H1 (cell line): ENCODE measurements at regions not wholly inside any gene's neighbourhood (a gene's known extent, or its start where the extent isn't known, plus 50 kb on each side); places are given as distances from the start of the nearest gene placed in this dataset.

ENCODE experiments used
- CTCF ChIA-PET: fragments of 300-600 bp; sonication (Branson Sonifier 250); formaldehyde crosslinking; loops from one replicate; lab custom pipeline; 2021; ENCODE audit not compliant: partially characterized antibody; lab: Charles Lee
- POLR2A ChIA-PET: fragments of 300-600 bp; sonication (Branson Sonifier 250); formaldehyde crosslinking; loops from one replicate; lab custom pipeline; 2021; ENCODE audit warnings: inconsistent platforms; ENCODE audit not compliant: partially characterized antibody; lab: Charles Lee
- DNase-seq, 2 experiments: peaks; one replicate each; pipeline versions ENCODE4 v3.0.0 to v3.0.0-alpha.2; 2010 to 2022; ENCODE audit warnings: low spot score in 2 of 2, low read depth in 1 of 2, mixed read lengths in 1 of 2
- FAIRE-seq: peaks from 2 replicates; lab custom pipeline; 2011; peaks lifted over from hg19 to GRCh38; lab: Jason Lieb, UNC
- H2AFZ ChIP-seq: 2 replicates; pipeline ENCODE4 v1.8.1; 2012; ENCODE audit warnings: low read length, inconsistent platforms
- H2AK5ac ChIP-seq: 2 replicates; pipeline ENCODE4 v1.6.1; 2013; ENCODE audit warnings: low read depth, low read length
- H2BK120ac ChIP-seq: replicated peaks from 2 replicates; pipeline ENCODE3; 2013; ENCODE audit warnings: low read depth, low read length, inconsistent platforms
- H2BK12ac ChIP-seq: 2 replicates; pipeline ENCODE4 v1.6.1; 2013; ENCODE audit warnings: low read depth, low read length
- H2BK15ac ChIP-seq: 2 replicates; pipeline ENCODE4 v1.6.1; 2013; ENCODE audit warnings: low read length
- H2BK20ac ChIP-seq: 2 replicates; pipeline ENCODE4 v1.6.1; 2013; ENCODE audit warnings: low read length
- H2BK5ac ChIP-seq: 2 replicates; pipeline ENCODE4 v1.6.1; 2013; ENCODE audit warnings: low read depth, low read length
- H3K14ac ChIP-seq: 2 replicates; pipeline ENCODE4 v1.6.1; 2013; ENCODE audit warnings: inconsistent platforms; ENCODE audit not compliant: insufficient read length
- H3K18ac ChIP-seq: 2 replicates; pipeline ENCODE4 v1.6.1; 2013; ENCODE audit warnings: low read length; ENCODE audit errors: extremely low read depth
- H3K23ac ChIP-seq: 2 replicates; pipeline ENCODE4 v1.6.1; 2013; ENCODE audit warnings: inconsistent platforms; ENCODE audit not compliant: insufficient read length
- H3K23me2 ChIP-seq: 2 replicates; pipeline ENCODE4 v1.6.1; 2013; ENCODE audit warnings: low read depth, low read length
- H3K27ac ChIP-seq: 2 replicates; pipeline ENCODE4 v1.6.1; 2011; ENCODE audit warnings: low read depth, low read length, inconsistent platforms
- H3K27me3 ChIP-seq, 4 experiments: replicated peaks in 1 of 4; 1 replicate in 1 of 4; 2 replicates in 3 of 4; pipeline versions ENCODE4 v1.6.1 to v1.8.1; 2011 to 2013; ENCODE audit warnings: low read length in 3 of 4, mild to moderate bottlenecking in 3 of 4, inconsistent platforms in 2 of 4, mixed read lengths in 2 of 4, moderate library complexity in 1 of 4; ENCODE audit not compliant: control insufficient read depth in 3 of 4, insufficient read depth in 3 of 4; ENCODE audit errors: extremely low read depth in 1 of 4
- H3K36me3 ChIP-seq, 4 experiments: 2 replicates each; pipeline versions ENCODE4 v1.6.1 to v1.8.1; 2011 to 2013; ENCODE audit warnings: mild to moderate bottlenecking in 4 of 4, low read length in 3 of 4, moderate library complexity in 2 of 4, control low read depth in 1 of 4, inconsistent platforms in 1 of 4; ENCODE audit not compliant: insufficient read depth in 4 of 4, control insufficient read depth in 2 of 4
- H3K4ac ChIP-seq: replicated peaks from 2 replicates; pipeline ENCODE3; 2013; ENCODE audit warnings: low read length, low read depth, mixed read lengths, inconsistent platforms; ENCODE audit not compliant: insufficient read length
- H3K4me1 ChIP-seq, 4 experiments: replicated peaks in 1 of 4; 1 replicate in 1 of 4; 2 replicates in 3 of 4; pipeline versions ENCODE4 v1.6.1 to v1.8.1; 2011 to 2013; ENCODE audit warnings: low read length in 3 of 4, inconsistent platforms in 2 of 4, mixed read lengths in 1 of 4; ENCODE audit not compliant: insufficient read depth in 4 of 4, control insufficient read depth in 3 of 4
- H3K4me2 ChIP-seq, 2 experiments: 2 replicates each; pipeline versions ENCODE4 v1.6.1 to v1.8.1; 2011 to 2013; ENCODE audit warnings: low read depth in 2 of 2, low read length in 2 of 2, control low read depth in 1 of 2, inconsistent platforms in 1 of 2, mild to moderate bottlenecking in 1 of 2; ENCODE audit not compliant: insufficient read depth in 1 of 2
- H3K4me3 ChIP-seq, 4 experiments: fragments of 200-600, 300-600 bp in 1 of 4; sonication (generic), shearing (Covaris generic), sonication (Bioruptor Twin) in 1 of 4; 2 replicates each; pipeline versions ENCODE4 v1.5.1 to v1.8.1; 2011 to 2016; ENCODE audit warnings: low read length in 4 of 4, low read depth in 3 of 4, control low read depth in 2 of 4, inconsistent platforms in 2 of 4, mild to moderate bottlenecking in 2 of 4, mixed read lengths in 1 of 4, moderate library complexity in 1 of 4; ENCODE audit not compliant: insufficient read depth in 2 of 4; ENCODE audit errors: extremely low read depth in 1 of 4
- H3K56ac ChIP-seq: replicated peaks from 2 replicates; pipeline ENCODE3; 2013; ENCODE audit warnings: low read depth, mild to moderate bottlenecking, mixed read lengths, low read length, inconsistent platforms; ENCODE audit not compliant: insufficient read length
- H3K79me1 ChIP-seq: 2 replicates; pipeline ENCODE4 v1.6.1; 2013; ENCODE audit warnings: low read depth, low read length, control low read depth
- H3K79me2 ChIP-seq, 2 experiments: 2 replicates each; pipeline versions ENCODE4 v1.6.1 to v1.8.1; 2012 to 2013; ENCODE audit warnings: low read length in 2 of 2, mild to moderate bottlenecking in 2 of 2, inconsistent platforms in 1 of 2; ENCODE audit not compliant: insufficient read depth in 2 of 2, control insufficient read depth in 1 of 2
- H3K9ac ChIP-seq, 4 experiments: replicated peaks in 1 of 4; 1 replicate in 1 of 4; 2 replicates in 3 of 4; pipeline versions ENCODE4 v1.6.1 to v1.8.1; 2011 to 2013; ENCODE audit warnings: low read depth in 3 of 4, low read length in 3 of 4, control low read depth in 2 of 4, mild to moderate bottlenecking in 2 of 4, moderate library complexity in 2 of 4, inconsistent platforms in 1 of 4; ENCODE audit errors: extremely low read depth in 1 of 4
- H3K9me3 ChIP-seq, 2 experiments: 2 replicates each; pipeline versions ENCODE4 v1.6.1 to v1.8.1; 2012 to 2013; ENCODE audit warnings: mild to moderate bottlenecking in 2 of 2, moderate library complexity in 2 of 2, control low read depth in 1 of 2, inconsistent platforms in 1 of 2, low read depth in 1 of 2, low read length in 1 of 2, mixed read lengths in 1 of 2; ENCODE audit not compliant: insufficient read depth in 2 of 2
- H4K20me1 ChIP-seq, 2 experiments: replicated peaks in 1 of 2; 2 replicates each; pipeline versions ENCODE3 to v1.8.1; 2011 to 2013; ENCODE audit warnings: inconsistent platforms in 2 of 2, low read length in 2 of 2, mild to moderate bottlenecking in 1 of 2; ENCODE audit not compliant: insufficient read depth in 2 of 2, control insufficient read depth in 1 of 2
- H4K5ac ChIP-seq: 2 replicates; pipeline ENCODE4 v1.6.1; 2013; ENCODE audit warnings: low read length, low read depth, mixed read lengths, inconsistent platforms; ENCODE audit not compliant: insufficient read length
- H4K8ac ChIP-seq: 2 replicates; pipeline ENCODE4 v1.8.0; 2013; ENCODE audit warnings: mild to moderate bottlenecking, moderate library complexity, low read length, inconsistent platforms; ENCODE audit not compliant: insufficient read depth; ENCODE audit errors: extremely low read depth
- H4K91ac ChIP-seq: replicated peaks from 2 replicates; pipeline ENCODE3; 2013; ENCODE audit warnings: low read length, mixed read lengths, inconsistent platforms; ENCODE audit not compliant: insufficient read length
- ASH2L ChIP-seq: fragments of 200-600, 300-600 bp; sonication (generic); IDR thresholded peaks from one replicate; pipeline ENCODE4 v1.7.1; 2017; ENCODE audit warnings: low read length
- BACH1 ChIP-seq: IDR thresholded peaks from 2 replicates; pipeline ENCODE4 v1.6.1; 2012; ENCODE audit warnings: low read length, improper control_type of control experiment
- BCL11A ChIP-seq, 2 experiments: IDR thresholded peaks; one replicate each; pipeline ENCODE4 v1.6.1; 2011; ENCODE audit warnings: low read depth in 2 of 2, low read length in 2 of 2, mild to moderate bottlenecking in 2 of 2
- CBX8 ChIP-seq: fragments of 300-800, 300-1000 bp; sonication (generic); IDR thresholded peaks from 2 replicates; pipeline ENCODE4 v1.7.1; 2016; ENCODE audit warnings: low read depth, low read length, borderline replicate concordance
- GABPA ChIP-seq: IDR thresholded peaks from 2 replicates; pipeline ENCODE4 v1.6.1; 2011; ENCODE audit warnings: mild to moderate bottlenecking, low read length, moderate library complexity, borderline replicate concordance; ENCODE audit not compliant: insufficient read depth
- JUN ChIP-seq: IDR thresholded peaks from 2 replicates; pipeline ENCODE4 v1.6.1; 2011; ENCODE audit warnings: low read depth, mild to moderate bottlenecking, improper control_type of control experiment, low read length
- KDM5A ChIP-seq: fragments of 200-600 bp; IDR thresholded peaks from 2 replicates; pipeline ENCODE4 v1.7.1; 2012; ENCODE audit warnings: mild to moderate bottlenecking, low read length, inconsistent platforms, mixed read lengths
- NANOG ChIP-seq: IDR thresholded peaks from 2 replicates; pipeline ENCODE4 v1.6.1; 2011; ENCODE audit warnings: low read length, low read depth, mild to moderate bottlenecking, inconsistent platforms; ENCODE audit not compliant: insufficient read depth, poor library complexity, severe bottlenecking
- NRF1 ChIP-seq: IDR thresholded peaks from 2 replicates; pipeline ENCODE4 v1.6.1; 2011; ENCODE audit warnings: mild to moderate bottlenecking, low read depth, low read length, improper control_type of control experiment
- PHF8 ChIP-seq: fragments of 200-600 bp; sonication (generic); conservative IDR thresholded peaks from 2 replicates; pipeline ENCODE4 v1.7.1; 2012; ENCODE audit warnings: low read depth, mild to moderate bottlenecking, inconsistent platforms, low read length, moderate library complexity
- POU5F1 ChIP-seq: IDR thresholded peaks from 2 replicates; pipeline ENCODE4 v1.6.1; 2011; ENCODE audit warnings: low read depth, mild to moderate bottlenecking, low read length, moderate library complexity
- SIX5 ChIP-seq: IDR thresholded peaks from 2 replicates; pipeline ENCODE4 v1.6.1; 2011; ENCODE audit warnings: mild to moderate bottlenecking, low read depth, low read length
- SP4 ChIP-seq: IDR thresholded peaks from 2 replicates; pipeline ENCODE4 v1.6.1; 2012; ENCODE audit warnings: low read length, inconsistent platforms
- TAF1 ChIP-seq: IDR thresholded peaks from 2 replicates; pipeline ENCODE4 v1.6.1; 2011; ENCODE audit warnings: mild to moderate bottlenecking, low read depth, low read length
- TEAD4 ChIP-seq: IDR thresholded peaks from 2 replicates; pipeline ENCODE4 v1.6.1; 2012; ENCODE audit warnings: low read depth, low read length, inconsistent platforms, mixed read lengths
- WGBS, 2 experiments: shearing (Covaris generic) in 1 of 2; methylation state at CpG; one replicate each; pipeline versions ENCODE4 v1.1.6 to v1.1.7; 2013 to 2015; ENCODE audit warnings: low lambda C conversion rate in 2 of 2, mixed read lengths in 2 of 2, inconsistent platforms in 1 of 2, low coverage in 1 of 2, missing lambda C conversion rate in 1 of 2; ENCODE audit not compliant: insufficient replicate concordance in 2 of 2, insufficient coverage in 1 of 2, insufficient read length in 1 of 2; ENCODE audit errors: extremely low coverage in 1 of 2, missing lambda C conversion rate in 1 of 2; 5-methylcytosine and 5-hydroxymethylcytosine counted together

DNA sequence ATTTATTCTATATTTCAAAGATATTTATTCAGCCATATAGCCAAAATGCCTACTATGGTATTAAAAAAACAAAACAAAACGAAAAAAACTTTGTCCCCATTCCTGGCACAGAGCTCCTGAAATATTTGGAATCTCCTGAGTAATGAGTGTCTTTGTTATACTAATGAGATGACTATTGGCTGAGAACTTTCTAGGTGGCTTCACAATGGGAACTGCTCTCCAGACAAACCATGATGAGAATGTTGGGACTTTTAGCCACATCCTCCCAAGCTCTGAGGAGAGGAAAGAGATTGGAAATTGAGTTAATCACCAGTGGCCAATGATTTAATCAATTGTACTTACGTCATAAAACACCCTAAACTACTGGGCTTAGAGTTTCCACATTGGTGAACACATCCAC, 631.8 kb upstream of the SETBP1 start:
- no peak overlapping the region for H2BK15ac ChIP-seq
- no peak overlapping the region for H3K23ac ChIP-seq
- H3K14ac ChIP-seq: no peak overlapping the region
- H3K18ac ChIP-seq: peak overlapping the region; percentile 88
- no peak overlapping the region for H3K9ac ChIP-seq
- FAIRE-seq (no peak), DNase-seq (no peak)
- peak overlapping the region; percentile 70 for H4K5ac ChIP-seq
- peak overlapping the region; percentile 51; the same call in 1 of the 2 replicates for H2BK20ac ChIP-seq
- H3K4ac ChIP-seq: peak overlapping the region; percentile 95
- peak overlapping the region; percentile 77 for H4K91ac ChIP-seq
- H3K36me3 ChIP-seq: no peaks in the 10 kb centered on the region
- H4K8ac ChIP-seq: no peak overlapping the region
- H2BK5ac ChIP-seq: peak overlapping the region; percentile 88; the same call in 1 of the 2 replicates
- no peaks in the 10 kb centered on the region for H3K79me2 ChIP-seq
- CTCF ChIA-PET: interaction anchor here (0.6 kb wide), 1 partner anchor 178 kb away, joined by 4 read pairs; no protein-coding TSS in a partner anchor
- peak overlapping the region; percentile 86 for H2BK120ac ChIP-seq
- H3K56ac ChIP-seq: no peak overlapping the region
- no peaks in the 10 kb centered on the region for H4K20me1 ChIP-seq
- POLR2A ChIA-PET: no interaction called here
- peak overlapping the region; percentile 98; the same call in 1 of the 2 replicates for H2BK12ac ChIP-seq
- no peak overlapping the region; a peak in 1 of 8 replicates for H3K4me3 ChIP-seq
- 0 out of 4 replicates have a peak overlapping the region, but pooled peaks have one; percentile 4 to 36 for H3K4me2 ChIP-seq
- H3K23me2 ChIP-seq: no peaks in the 10 kb centered on the region
- no peaks in the 10 kb centered on the region; a peak in 1 of 4 replicates for H3K9me3 ChIP-seq
- no peaks in the 10 kb centered on the region for H3K27me3 ChIP-seq
- 0 out of 2 replicates have a peak overlapping the region, but pooled peaks have one; percentile 7 for H3K27ac ChIP-seq
- 62% methylated on average over 2 of the region's 2 CpGs; no CpG with 5 or more reads in 1 of the 2 experiments for WGBS, 2 experiments
- no peak overlapping the region for H2AFZ ChIP-seq
- peaks cover 0 to 15% (median 5%) of the 10 kb centered on the region in 4 experiments; a peak in 4 of 7 replicates for H3K4me1 ChIP-seq
- no peaks in the 10 kb centered on the region for H3K79me1 ChIP-seq
- H2AK5ac ChIP-seq: peak overlapping the region; percentile 97; the same call in 1 of the 2 replicates
- TF ChIP-seq CBX8 (no peak), PHF8 (no peak), BCL11A (IDR thresholded peaks at IDR 0.05; ENCODE audit: low read depth in 2 of 2, low read length in 2 of 2) (peak in 1 of 2 experiments; percentile 9), ASH2L (no peak), KDM5A (no peak), TAF1 (no peak), JUN (0 out of 2 replicates have a peak, but pooled peaks have one; percentile 37), SIX5 (no peak), NRF1 (no peak), NANOG (peak; percentile 81), GABPA (no peak), BACH1 (no peak), POU5F1 (0 out of 2 replicates have a peak, but pooled peaks have one; percentile 21), SP4 (no peak), TEAD4 (peak; percentile 29; the same call in 1 of the 2 replicates)
